Left cardiac atrium (tissue), 4 donors: ENCODE measurements at regions not wholly inside any gene's neighbourhood (a gene's known extent, or its start where the extent isn't known, plus 50 kb on each side); places are given as distances from the start of the nearest gene placed in this dataset.
A peak's percentile ranks its signal among the peaks of the same experiment; 100 is the strongest.

ENCODE experiments used
- ATAC-seq, 2 donors: fragments of 200-7000 bp; cut with Tn5 transposase; one replicate each; pipeline ENCODE4 v1.9.1; 2020; ENCODE audit warnings: mild to moderate bottlenecking in 2 of 2, moderate library complexity in 2 of 2
- DNase-seq: peaks from one replicate; pipeline ENCODE4 v3.0.0-alpha.2; 2020
- intact Hi-C, 2 donors: fragments of 100-400 bp; cut with DNase I; formaldehyde crosslinking; loops; one replicate each; pipeline versions ENCODE4 v1.14.1 to v1.15.1; 2022 to 2023
- donor health status: DM: no; HTN: yes; CAD: no.
- donor health status: DM: no; HTN: yes; CAD: no; lungs with severe emphysema.
- donor health status: DM: yes; HTN: yes; CAD: no.
- donor health status: Dilated cardiomyopathy.

- ATAC-seq (no peak), DNase-seq (no peak)
- intact Hi-C loops, result no loop called here
These were observed 126.4 kb downstream of the ATP23 start for GRCh38 chr12:58067610-58068387.

DNA sequence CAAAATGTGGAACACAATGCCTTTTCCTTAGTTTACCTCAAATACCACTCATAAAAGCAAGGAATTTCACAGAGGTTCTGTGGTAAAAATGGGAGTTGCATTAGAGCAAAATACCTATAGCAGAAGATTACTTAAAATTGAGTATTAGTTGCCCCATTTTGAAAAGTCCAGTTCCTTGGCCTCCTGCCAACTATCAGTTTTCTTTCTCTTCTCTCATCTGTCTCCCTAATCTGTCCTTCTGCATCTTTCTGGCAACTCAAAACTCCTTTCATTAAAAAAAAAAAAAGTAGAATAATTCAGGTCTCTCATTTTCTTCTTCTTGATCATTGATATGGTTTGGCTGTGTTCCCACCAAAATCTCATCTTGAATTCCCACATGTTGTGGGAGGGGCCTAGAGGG, 127.3 kb downstream of the ATP23 start:
- ATAC-seq, result no peak

DNA sequence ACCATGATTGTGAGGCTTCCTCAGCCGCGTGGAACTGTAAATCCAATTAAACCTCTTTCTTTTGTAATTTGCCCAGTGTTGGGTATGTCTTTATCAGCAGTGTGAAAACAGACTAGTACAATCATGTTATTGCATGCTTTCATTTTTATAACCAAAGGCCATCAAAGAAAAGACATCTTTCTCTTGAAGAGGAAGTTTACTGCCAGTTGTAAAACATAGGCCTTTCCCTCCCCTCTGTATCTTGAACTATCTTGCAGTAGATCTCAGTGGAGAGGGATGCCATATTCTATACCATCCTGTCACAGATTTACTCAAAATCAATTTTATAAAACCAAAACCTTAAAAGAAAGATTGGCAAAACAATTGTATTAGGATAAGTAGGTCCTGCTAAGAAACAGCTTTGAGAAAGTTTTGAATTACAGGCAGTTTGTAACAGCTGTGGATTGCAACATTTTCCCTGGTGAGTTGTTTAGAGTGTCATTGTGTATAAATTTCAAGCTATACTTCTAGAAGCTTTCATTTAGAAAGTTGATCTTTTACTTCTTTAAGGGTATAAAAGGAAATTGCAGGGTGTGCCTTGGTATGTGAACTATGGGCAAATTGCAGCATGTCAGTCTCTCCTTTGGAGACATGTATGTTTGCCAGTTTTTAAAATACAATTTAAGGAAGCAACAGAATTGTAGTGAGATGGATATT, 128.0 kb downstream of the ATP23 start:
- intact Hi-C loops, result no loop called here
- DNase-seq (no peak), ATAC-seq (no peak)

More for the DNA sequence above, 127.3 kb downstream of the ATP23 start:
- no peak for DNase-seq
- intact Hi-C loops, result no loop called here

GRCh38 chr12:58071994-58072393, 130.6 kb downstream of the ATP23 start:
- no peak for ATAC-seq
- DNase-seq, result no peak
- intact Hi-C loops, result no loop called here

GRCh38 chr12:58074259-58074658, 132.9 kb downstream of the ATP23 start:
- no peak for ATAC-seq
- intact Hi-C loops, result no loop called here
- DNase-seq, result no peak

DNA sequence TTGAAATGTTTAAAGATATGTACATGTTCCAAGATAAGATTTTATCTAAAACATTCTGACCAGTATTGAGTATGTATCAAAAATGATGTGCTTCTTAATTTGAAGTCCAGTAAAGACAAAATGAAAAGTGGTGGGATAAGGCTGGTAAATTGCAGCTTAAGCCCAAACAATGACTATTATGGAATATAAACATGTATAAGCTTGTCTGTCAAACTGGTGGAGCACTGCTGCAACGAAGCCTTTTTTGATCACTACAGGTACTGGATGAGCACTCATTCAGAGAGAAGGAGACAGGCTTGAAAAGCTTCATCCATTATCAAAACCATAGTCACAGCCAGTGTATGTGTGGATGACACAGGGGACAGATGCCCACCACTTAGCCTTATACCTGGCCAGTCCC, 138.4 kb downstream of the ATP23 start:
- intact Hi-C loops, result no loop called here
- ATAC-seq, result no peak
- DNase-seq, result no peak

GRCh38 chr12:58081488-58081887, 140.1 kb downstream of the ATP23 start:
- DNase-seq (no peak), ATAC-seq (no peak)
- intact Hi-C loops, result no loop called here

GRCh38 chr12:58082996-58083395, 141.6 kb downstream of the ATP23 start:
- ATAC-seq (no peak), DNase-seq (no peak)
- intact Hi-C loops, result no loop called here

GRCh38 chr12:58086006-58086405, 144.6 kb downstream of the ATP23 start:
- no peak for DNase-seq
- no peak for ATAC-seq
- intact Hi-C loops, result no loop called here

- intact Hi-C loops, result no loop called here
- DNase-seq, result no peak
- no peak for ATAC-seq
These were observed 145.6 kb downstream of the ATP23 start for GRCh38 chr12:58086930-58087329.

DNA sequence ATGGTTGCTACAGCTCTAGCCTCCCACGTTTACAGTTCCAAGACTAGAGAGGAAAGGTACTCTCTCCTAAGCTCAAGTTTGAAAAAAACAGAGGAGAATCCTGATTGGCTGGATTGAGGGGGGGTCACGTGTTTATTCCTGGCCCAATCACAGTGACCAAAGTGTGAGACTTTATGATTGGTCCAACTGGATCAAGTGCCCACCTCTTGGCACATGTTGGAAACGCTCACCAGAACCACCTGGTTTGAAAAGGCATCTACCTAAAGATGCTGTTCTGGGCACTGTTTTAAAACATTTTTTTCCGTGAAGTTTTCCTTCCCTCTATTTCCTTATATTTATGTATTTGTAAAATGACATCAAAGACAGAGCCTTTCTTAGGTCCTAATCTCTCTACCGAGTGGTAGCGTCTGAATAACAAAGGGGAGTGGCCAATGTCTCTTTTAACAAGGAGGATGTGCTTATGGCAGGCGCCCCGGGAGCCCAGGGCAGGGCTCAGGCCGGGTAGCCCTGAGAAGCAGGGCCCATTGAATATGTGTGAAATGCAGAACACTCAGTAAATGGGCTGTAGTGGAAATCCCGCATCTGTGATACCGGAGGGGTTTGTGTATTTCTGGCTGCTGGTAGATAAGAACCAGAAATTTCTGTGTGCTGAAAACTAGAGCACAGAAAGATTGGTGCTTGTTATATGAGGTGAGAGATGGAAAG, 146.2 kb downstream of the ATP23 start:
- DNase-seq, result no peak
- intact Hi-C loops, result no loop called here
- ATAC-seq, result peak in 1 of 2 donors; percentile 48

GRCh38 chr12:58089588-58089987, 148.2 kb downstream of the ATP23 start:
- no peak for DNase-seq
- ATAC-seq, result no peak
- intact Hi-C loops, result no loop called here

- ATAC-seq, result no peak
- intact Hi-C loops, result no loop called here
These were observed 149.3 kb downstream of the ATP23 start for GRCh38 chr12:58090685-58091084.

DNA sequence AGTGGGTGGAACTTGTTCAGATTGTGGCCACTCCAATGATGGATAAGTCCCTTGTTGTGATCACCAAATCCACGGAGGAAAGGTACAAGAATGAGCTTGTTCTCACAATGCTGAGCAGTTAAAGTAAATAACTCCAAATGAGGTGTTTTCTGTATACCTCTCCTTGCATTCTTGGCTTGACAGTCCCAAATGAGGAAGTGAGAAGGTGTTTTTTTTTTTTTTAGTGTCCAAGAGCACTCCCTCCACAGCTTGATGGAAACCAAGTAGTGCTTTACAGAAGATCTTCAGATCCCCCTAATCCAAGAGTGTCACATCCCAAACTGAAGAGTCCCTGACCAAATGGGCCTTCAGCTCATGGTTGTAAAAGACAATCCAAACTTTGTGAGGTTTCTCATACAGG, 153.6 kb downstream of the ATP23 start:
- ATAC-seq, result no peak
- no peak for DNase-seq
- intact Hi-C loops, result no loop called here

More at GRCh38 chr12:58090685-58091084, 149.3 kb downstream of the ATP23 start:
- no peak for DNase-seq

GRCh38 chr12:58097741-58098140, 156.4 kb downstream of the ATP23 start:
- no peak for DNase-seq
- ATAC-seq, result no peak
- intact Hi-C loops, result no loop called here

GRCh38 chr12:58099476-58099875, 158.1 kb downstream of the ATP23 start:
- ATAC-seq (no peak), DNase-seq (no peak)
- intact Hi-C loops, result no loop called here

DNA sequence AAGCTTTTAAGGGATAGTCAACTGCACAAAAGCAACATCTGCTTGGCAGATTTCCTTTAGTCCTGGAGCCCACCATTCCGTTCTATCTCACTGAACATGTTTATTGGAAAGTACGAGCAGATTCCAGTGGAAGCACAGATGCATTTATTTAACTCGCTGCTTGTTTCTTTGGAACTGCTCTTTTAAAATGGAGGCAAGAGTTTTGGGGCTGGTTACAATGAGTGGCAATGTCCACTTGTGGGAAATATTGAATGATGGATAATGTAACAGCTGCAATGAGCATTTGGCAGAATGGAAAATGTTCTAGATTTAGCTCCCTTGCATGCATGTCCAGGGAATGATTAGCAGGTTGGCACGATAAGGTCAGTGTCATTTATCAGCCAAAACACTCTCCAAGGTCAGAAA, 163.0 kb downstream of the ATP23 start:
- ATAC-seq, result peak; percentile 16 to 79
- no peak for DNase-seq
- intact Hi-C loops, result no loop called here

GRCh38 chr12:58105225-58106119, 164.1 kb downstream of the ATP23 start:
- intact Hi-C loops, result no loop called here
- DNase-seq (no peak), ATAC-seq (peak in 1 of 2 donors; percentile 30)

- peak; percentile 45 to 67 for ATAC-seq
- intact Hi-C loops, result no loop called here
These were observed 164.8 kb downstream of the ATP23 start for GRCh38 chr12:58106195-58106594.

More at GRCh38 chr12:58106195-58106594, 164.8 kb downstream of the ATP23 start:
- no peak for DNase-seq
